Lower lobe of right lung (tissue), 2 donors: ENCODE measurements at regions not wholly inside any gene's neighbourhood (a gene's known extent, or its start where the extent isn't known, plus 50 kb on each side); places are given as distances from the start of the nearest gene placed in this dataset.
"Not testable (repeated sequence)": the region's sequence is repeated elsewhere in the genome, so short reads cannot be mapped to it uniquely, and the experiment has no call there.

Source experiments
- ATAC-seq, 2 donors: fragments of 200-7000 bp; cut with Tn5 transposase; one replicate each; pipeline ENCODE4 v1.9.1; 2020 to 2022; ENCODE audit warnings: mild to moderate bottlenecking in 2 of 2, moderate library complexity in 2 of 2
- DNase-seq: peaks from one replicate; pipeline ENCODE4 v3.0.0-alpha.2; 2020
- H3K27ac ChIP-seq: fragments of 200-600 bp; one replicate; pipeline ENCODE4 v1.8.0; 2022
- H3K27me3 ChIP-seq: fragments of 200-600 bp; one replicate; pipeline ENCODE4 v1.8.0; 2022; ENCODE audit warnings: low read depth
- H3K36me3 ChIP-seq: fragments of 200-600 bp; one replicate; pipeline ENCODE4 v1.8.0; 2022; ENCODE audit warnings: mild to moderate bottlenecking
- H3K4me1 ChIP-seq: fragments of 200-600 bp; one replicate; pipeline ENCODE4 v1.8.0; 2022
- H3K4me3 ChIP-seq: fragments of 200-600 bp; one replicate; pipeline ENCODE4 v1.8.0; 2022; ENCODE audit warnings: mild to moderate bottlenecking
- H3K9me3 ChIP-seq: fragments of 200-600 bp; one replicate; pipeline ENCODE4 v1.8.0; 2022
- intact Hi-C: fragments of 100-400 bp; cut with DNase I; formaldehyde crosslinking; loops from one replicate; pipeline ENCODE4 v1.11.0; 2022
- TF ChIP-seq, protein P1 (sequence below): fragments of 200-600 bp; IDR thresholded peaks from one replicate; pipeline ENCODE4 v1.8.0; 2022; ENCODE audit warnings: antibody characterized with exemption, mild to moderate bottlenecking
- donor health status: DM: no; HTN: yes; CAD: no; lungs with severe emphysema.

DNA sequence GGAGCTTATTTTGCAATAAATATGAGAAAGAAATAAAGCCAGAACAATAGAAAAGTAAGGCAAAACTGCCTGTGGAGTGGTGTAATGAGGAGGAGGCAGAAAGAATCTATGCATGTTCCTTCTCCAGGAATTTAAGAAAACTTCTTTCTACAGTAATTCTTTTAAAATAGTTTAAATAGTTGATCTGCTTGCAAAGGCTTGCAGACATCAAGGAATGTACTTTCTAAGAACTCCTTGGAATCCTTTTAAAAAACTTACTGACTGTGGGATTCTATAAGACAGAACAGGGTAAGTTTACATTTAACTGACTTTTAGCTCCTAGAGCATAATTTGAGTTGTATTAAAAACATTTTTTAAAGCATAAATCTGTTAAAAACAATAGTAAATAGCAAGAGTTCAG lies 63.2 kb upstream of the ALB start:
- H3K9me3 ChIP-seq, result no peaks in the 10 kb centered on the region
- TF ChIP-seq, protein P1, sequence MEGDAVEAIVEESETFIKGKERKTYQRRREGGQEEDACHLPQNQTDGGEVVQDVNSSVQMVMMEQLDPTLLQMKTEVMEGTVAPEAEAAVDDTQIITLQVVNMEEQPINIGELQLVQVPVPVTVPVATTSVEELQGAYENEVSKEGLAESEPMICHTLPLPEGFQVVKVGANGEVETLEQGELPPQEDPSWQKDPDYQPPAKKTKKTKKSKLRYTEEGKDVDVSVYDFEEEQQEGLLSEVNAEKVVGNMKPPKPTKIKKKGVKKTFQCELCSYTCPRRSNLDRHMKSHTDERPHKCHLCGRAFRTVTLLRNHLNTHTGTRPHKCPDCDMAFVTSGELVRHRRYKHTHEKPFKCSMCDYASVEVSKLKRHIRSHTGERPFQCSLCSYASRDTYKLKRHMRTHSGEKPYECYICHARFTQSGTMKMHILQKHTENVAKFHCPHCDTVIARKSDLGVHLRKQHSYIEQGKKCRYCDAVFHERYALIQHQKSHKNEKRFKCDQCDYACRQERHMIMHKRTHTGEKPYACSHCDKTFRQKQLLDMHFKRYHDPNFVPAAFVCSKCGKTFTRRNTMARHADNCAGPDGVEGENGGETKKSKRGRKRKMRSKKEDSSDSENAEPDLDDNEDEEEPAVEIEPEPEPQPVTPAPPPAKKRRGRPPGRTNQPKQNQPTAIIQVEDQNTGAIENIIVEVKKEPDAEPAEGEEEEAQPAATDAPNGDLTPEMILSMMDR, result no peak
- H3K27me3 ChIP-seq, result no peaks in the 10 kb centered on the region
- H3K4me1 ChIP-seq, result no peaks in the 10 kb centered on the region
- intact Hi-C loops, result no loop called here
- no peaks in the 10 kb centered on the region for H3K36me3 ChIP-seq
- H3K4me3 ChIP-seq, result no peak overlapping the region
- no peak overlapping the region for H3K27ac ChIP-seq
- ATAC-seq, result no peak
- DNase-seq, result no peak

DNA sequence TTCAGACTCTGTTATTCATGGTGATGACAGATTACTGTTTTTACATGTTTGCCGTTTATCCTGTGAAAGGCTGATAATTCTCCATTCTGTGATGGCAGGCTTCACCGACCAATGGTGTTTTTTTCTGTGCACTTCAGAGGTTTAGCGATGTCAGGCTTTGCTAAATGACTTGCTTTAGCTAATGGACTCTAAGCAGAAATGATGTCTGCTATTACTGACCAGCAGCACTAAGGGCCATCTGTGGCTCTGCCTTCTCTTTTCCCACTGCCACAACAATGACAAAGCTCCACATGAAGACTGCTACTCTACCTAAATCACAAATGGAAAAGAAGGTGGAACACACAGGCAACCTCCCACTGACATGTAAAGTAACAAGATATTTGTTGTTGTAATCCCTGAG lies 68.4 kb upstream of the ALB start:
- Histone ChIP-seq H3K4me3 (no peak overlapping the region), H3K9me3 (no peaks in the 10 kb centered on the region), H3K36me3 (no peaks in the 10 kb centered on the region), H3K27me3 (no peaks in the 10 kb centered on the region), H3K27ac (no peak overlapping the region), H3K4me1 (no peaks in the 10 kb centered on the region)
- no peak for ATAC-seq
- TF ChIP-seq, protein P1, result no peak
- no peak for DNase-seq
- intact Hi-C loops, result no loop called here

DNA sequence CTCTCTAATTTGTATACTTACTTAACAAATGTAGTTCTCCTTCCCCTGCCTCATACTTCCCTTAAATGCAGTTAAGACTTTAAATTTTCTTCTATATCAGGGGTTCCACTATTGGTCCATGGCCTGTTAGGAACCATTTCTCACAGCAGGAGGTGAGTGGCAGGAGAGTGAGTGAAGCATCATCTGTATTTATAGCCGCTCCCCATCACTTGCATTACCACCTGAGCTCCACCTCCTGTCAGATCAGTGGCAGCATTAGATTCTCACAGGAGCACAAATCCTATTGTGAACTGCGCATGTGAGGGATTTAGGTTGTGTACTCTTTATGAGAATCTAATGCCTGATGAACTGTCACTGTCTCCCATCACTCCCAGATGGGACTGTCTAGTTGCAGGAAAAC lies 72.1 kb upstream of the ALB start:
- H3K27ac ChIP-seq, intact Hi-C loops, H3K4me3 ChIP-seq, H3K27me3 ChIP-seq, H3K4me1 ChIP-seq, ATAC-seq, H3K9me3 ChIP-seq, H3K36me3 ChIP-seq, DNase-seq: not testable (repeated sequence)

DNA sequence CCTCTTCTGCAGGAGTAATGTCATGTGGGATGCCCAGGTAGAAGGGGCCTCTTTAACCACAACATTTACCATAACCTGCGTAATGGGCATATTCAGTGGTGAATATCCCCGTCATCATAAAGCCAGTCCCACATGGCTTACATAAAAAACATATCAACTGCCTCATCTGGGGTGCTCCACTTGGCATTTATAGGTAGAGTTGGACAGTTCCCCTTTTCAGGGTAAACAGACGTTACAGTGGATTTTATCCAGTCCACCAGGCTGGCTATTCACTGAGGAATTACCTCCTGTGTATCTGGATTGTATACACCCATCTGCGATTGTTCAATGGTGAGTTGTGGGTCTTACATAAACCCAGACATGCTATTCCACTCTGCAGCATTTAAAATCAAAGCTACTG lies 70.7 kb upstream of the ANKRD17 start:
- H3K4me1 ChIP-seq, result no peaks in the 10 kb centered on the region
- H3K27me3 ChIP-seq, result no peaks in the 10 kb centered on the region
- DNase-seq (no peak), ATAC-seq (no peak)
- intact Hi-C loops, result no loop called here
- no peak overlapping the region for H3K4me3 ChIP-seq
- TF ChIP-seq, protein P1, result no peak
- H3K27ac ChIP-seq, result no peak overlapping the region
- H3K36me3 ChIP-seq, result no peaks in the 10 kb centered on the region
- no peaks in the 10 kb centered on the region for H3K9me3 ChIP-seq

DNA sequence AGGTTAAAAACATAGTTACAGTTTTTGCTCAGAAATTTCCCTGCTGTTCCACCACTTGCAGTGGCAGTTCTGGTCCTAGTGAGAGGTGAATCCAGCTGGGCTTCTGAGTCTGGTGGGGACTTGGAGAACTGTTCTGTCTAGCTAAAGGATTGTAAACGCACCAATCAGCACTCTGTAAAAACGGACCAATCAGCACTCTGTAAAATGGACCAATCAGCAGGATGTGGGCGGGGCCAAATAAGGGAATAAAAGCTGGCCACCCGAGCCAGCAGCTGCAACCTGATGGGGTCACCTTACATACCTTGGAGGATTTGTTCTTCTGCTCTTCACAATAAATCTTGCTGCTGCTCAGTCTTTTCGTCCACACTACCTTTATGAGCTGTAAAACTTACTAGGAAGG lies 67.2 kb upstream of the ANKRD17 start:
- H3K36me3 ChIP-seq, DNase-seq, intact Hi-C loops, H3K4me1 ChIP-seq, H3K9me3 ChIP-seq, H3K27me3 ChIP-seq, ATAC-seq, H3K4me3 ChIP-seq, H3K27ac ChIP-seq: not testable (repeated sequence)

DNA sequence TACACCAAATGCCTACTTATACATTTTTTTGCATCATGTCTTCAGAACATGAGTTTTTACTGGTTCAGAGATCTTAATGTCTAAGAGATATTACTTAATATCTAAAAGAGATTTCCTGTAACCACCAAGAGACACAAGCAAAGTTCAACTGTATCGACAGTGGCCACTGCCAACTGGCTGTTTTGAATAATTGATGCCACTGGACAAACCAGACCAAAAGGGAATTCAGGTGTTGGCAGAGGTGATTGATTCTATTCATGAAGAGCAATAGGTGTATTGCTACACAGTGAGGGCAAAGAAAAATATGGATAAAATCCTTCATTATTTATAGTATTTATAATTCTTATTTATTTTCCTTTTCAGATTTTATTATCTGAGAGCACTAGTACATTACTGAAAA lies 58.5 kb upstream of the ANKRD17 start:
- TF ChIP-seq, protein P1, result no peak
- Histone ChIP-seq H3K4me3 (no peak overlapping the region), H3K9me3 (no peaks in the 10 kb centered on the region), H3K27ac (no peak overlapping the region), H3K36me3 (no peaks in the 10 kb centered on the region), H3K4me1 (no peaks in the 10 kb centered on the region), H3K27me3 (no peaks in the 10 kb centered on the region)
- intact Hi-C loops, result no loop called here
- DNase-seq (no peak), ATAC-seq (no peak)

DNA sequence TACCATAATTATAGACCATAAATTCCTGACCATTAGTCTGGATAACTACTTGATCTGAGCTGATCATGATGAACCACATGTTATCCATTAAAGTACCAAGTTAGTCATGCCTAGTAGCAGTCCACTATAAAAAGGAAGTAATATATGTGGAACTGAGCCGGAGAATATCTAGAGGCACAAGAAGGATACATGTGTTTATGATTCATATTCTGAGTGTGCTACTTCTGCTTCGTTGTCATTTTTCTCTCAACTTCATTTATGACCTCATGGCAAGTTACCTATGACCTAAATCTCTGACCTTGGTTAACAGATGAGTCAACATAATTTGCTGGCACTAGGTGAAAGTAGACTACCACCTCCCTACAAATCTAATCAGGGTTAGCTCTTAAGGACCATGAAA lies 56.5 kb upstream of the ANKRD17 start:
- TF ChIP-seq, protein P1, result no peak
- Histone ChIP-seq H3K4me3 (no peak overlapping the region), H3K9me3 (no peaks in the 10 kb centered on the region), H3K27ac (no peak overlapping the region), H3K27me3 (no peaks in the 10 kb centered on the region), H3K36me3 (no peaks in the 10 kb centered on the region), H3K4me1 (no peaks in the 10 kb centered on the region)
- peak in 1 of 2 donors; percentile 46 for ATAC-seq
- no peak for DNase-seq
- intact Hi-C loops, result no loop called here
